ENCODE measurements at regions not wholly inside any gene's neighbourhood (a gene's known extent, or its start where the extent isn't known, plus 50 kb on each side); places are given as distances from the start of the nearest gene placed in this dataset.

DNA sequence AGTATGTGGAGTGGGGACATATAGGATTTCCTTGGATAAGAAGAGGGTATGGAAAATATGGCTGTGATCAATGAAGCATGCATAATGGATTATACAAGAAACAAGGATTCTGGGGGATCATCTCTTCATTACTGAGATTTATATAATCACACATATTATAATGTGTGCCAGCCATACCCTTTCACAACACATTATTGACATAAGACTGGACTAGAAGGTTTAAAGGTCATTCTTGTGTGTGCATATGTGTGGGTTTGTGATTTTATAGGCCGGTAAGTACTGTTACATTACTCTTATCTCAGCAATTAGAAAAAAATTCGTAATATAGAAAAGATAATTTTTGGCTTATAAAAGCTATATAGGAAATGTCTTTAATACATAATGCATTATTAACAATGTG, 62.2 kb upstream of the DCC start:
- no peak overlapping the region for H3K4me3 ChIP-seq (ENCODE audit: low read depth, low read length)
- TF ChIP-seq, protein P1, sequence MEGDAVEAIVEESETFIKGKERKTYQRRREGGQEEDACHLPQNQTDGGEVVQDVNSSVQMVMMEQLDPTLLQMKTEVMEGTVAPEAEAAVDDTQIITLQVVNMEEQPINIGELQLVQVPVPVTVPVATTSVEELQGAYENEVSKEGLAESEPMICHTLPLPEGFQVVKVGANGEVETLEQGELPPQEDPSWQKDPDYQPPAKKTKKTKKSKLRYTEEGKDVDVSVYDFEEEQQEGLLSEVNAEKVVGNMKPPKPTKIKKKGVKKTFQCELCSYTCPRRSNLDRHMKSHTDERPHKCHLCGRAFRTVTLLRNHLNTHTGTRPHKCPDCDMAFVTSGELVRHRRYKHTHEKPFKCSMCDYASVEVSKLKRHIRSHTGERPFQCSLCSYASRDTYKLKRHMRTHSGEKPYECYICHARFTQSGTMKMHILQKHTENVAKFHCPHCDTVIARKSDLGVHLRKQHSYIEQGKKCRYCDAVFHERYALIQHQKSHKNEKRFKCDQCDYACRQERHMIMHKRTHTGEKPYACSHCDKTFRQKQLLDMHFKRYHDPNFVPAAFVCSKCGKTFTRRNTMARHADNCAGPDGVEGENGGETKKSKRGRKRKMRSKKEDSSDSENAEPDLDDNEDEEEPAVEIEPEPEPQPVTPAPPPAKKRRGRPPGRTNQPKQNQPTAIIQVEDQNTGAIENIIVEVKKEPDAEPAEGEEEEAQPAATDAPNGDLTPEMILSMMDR (IDR thresholded peaks at IDR 0.05; ENCODE audit: insufficient read depth, low read depth, low read length, missing control alignments) = no peak

DNA sequence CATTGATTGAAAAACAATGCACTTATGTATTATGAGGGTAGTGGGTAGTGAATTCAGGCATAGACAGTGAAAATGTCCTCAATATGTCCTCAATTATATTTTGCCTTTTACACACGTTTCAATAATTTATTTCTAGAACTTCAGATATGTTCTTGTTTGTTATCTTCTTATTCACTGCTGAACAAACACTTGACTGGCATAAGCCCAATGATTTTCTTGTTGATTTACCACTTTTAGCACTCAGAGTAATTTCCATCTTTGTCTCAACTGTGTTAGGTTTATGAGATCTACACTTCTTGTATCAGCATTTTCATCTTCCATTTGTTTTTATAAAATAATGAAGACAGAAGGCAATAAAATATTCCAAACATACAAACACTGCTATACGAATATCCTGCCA, 61.8 kb upstream of the DCC start:
- H3K4me3 ChIP-seq (ENCODE audit: low read depth, low read length) = no peak overlapping the region
- TF ChIP-seq, protein P1 (IDR thresholded peaks at IDR 0.05; ENCODE audit: insufficient read depth, low read depth, low read length, missing control alignments) = no peak
- no peak for DNase-seq (ENCODE audit: low read depth)

More for the DNA sequence above, 62.2 kb upstream of the DCC start:
- no peak for DNase-seq (ENCODE audit: low read depth)

GRCh38 chr18:52280702-52281101, 59.3 kb upstream of the DCC start:
- peak; percentile 7 for DNase-seq (ENCODE audit: low read depth)
- TF ChIP-seq, protein P1 (IDR thresholded peaks at IDR 0.05; ENCODE audit: insufficient read depth, low read depth, low read length, missing control alignments) = no peak
- no peak overlapping the region for H3K4me3 ChIP-seq (ENCODE audit: low read depth, low read length)

DNA sequence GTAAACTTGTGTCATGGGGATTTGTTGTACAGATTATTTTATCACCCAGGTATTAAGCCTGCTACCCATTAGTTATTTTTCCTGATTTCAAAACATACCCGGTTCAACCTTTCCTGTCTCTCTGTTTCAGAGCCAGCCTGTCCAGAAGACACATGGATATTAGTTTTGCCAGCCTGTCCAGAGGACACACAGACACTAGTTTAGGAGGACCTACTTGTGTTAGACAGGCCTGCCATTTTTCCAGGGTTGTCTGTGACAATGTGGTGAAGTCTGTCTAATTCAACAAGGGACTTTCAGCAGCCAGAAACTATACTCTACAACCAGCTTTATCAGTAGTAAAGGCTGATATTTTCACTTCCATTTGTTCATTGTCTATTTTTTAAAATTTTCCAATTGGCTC, 56.1 kb upstream of the DCC start:
- no peak overlapping the region for H3K4me3 ChIP-seq (ENCODE audit: low read depth, low read length)
- TF ChIP-seq, protein P1 (IDR thresholded peaks at IDR 0.05; ENCODE audit: insufficient read depth, low read depth, low read length, missing control alignments) = no peak
- DNase-seq (ENCODE audit: low read depth) = no peak

DNA sequence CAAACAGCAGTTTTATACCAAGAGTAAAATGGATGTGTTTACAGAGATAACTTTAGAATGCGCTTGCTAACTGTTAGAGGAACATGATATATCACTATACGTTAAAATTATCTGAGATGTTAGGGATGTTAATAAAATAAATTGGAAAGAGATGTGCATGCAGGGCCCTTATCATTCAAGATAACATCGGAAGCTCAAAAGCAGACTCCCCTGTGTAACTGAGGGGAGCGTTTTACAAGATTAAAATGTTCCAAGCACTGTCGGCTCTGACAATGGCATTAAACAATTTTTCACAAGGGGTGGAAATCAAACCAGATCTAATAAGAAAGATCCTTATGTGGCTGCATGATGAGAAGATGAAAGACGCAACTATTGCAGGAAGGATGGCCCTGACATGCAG, 53.3 kb upstream of the DCC start:
- no peak for DNase-seq (ENCODE audit: low read depth)
- TF ChIP-seq, protein P1 (IDR thresholded peaks at IDR 0.05; ENCODE audit: insufficient read depth, low read depth, low read length, missing control alignments) = no peak
- H3K4me3 ChIP-seq (ENCODE audit: low read depth, low read length) = no peak overlapping the region

- DNase-seq (ENCODE audit: low read depth) = no peak
- TF ChIP-seq, protein P1 (IDR thresholded peaks at IDR 0.05; ENCODE audit: insufficient read depth, low read depth, low read length, missing control alignments) = no peak
- no peak overlapping the region for H3K4me3 ChIP-seq (ENCODE audit: low read depth, low read length)
These were observed 52.8 kb upstream of the DCC start for GRCh38 chr18:52287151-52287550.

GRCh38 chr18:52288403-52289004, 51.5 kb upstream of the DCC start:
- peak; percentile 62 for DNase-seq (ENCODE audit: low read depth)
- TF ChIP-seq, protein P1 (IDR thresholded peaks at IDR 0.05; ENCODE audit: insufficient read depth, low read depth, low read length, missing control alignments) = peak; percentile 80
- H3K4me3 ChIP-seq (ENCODE audit: low read depth, low read length) = no peak overlapping the region

Data from GM12865 (cell line).